ENCODE measurements at regions not wholly inside any gene's neighbourhood (a gene's known extent, or its start where the extent isn't known, plus 50 kb on each side); places are given as distances from the start of the nearest gene placed in this dataset.

DNA sequence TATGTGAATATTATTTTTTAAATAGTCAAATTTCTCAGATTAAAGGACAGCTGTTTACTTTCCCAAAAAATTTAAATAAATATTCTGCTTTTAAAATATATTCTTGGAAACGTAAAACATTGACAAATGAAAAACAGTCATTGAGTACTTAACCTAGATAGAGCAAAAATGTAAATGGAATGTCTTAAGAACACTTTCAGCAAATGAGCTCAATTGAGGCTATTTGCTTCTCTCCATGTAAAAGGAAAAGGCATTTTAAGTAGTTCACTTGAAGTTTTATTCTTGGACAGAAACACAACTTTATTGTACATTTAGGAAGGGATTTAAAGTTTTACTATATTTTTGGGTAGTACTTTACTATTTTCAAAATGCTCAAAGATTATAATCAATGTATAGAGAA, 983.6 kb upstream of the TYRP1 start:
- in situ Hi-C loops (cut with HindIII; ENCODE audit: low pct_ligation_motif_present, low sequenced_read_pairs): no loop called here
- no peak for DNase-seq
- TF ChIP-seq, protein P1, sequence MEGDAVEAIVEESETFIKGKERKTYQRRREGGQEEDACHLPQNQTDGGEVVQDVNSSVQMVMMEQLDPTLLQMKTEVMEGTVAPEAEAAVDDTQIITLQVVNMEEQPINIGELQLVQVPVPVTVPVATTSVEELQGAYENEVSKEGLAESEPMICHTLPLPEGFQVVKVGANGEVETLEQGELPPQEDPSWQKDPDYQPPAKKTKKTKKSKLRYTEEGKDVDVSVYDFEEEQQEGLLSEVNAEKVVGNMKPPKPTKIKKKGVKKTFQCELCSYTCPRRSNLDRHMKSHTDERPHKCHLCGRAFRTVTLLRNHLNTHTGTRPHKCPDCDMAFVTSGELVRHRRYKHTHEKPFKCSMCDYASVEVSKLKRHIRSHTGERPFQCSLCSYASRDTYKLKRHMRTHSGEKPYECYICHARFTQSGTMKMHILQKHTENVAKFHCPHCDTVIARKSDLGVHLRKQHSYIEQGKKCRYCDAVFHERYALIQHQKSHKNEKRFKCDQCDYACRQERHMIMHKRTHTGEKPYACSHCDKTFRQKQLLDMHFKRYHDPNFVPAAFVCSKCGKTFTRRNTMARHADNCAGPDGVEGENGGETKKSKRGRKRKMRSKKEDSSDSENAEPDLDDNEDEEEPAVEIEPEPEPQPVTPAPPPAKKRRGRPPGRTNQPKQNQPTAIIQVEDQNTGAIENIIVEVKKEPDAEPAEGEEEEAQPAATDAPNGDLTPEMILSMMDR (IDR thresholded peaks at IDR 0.05; ENCODE audit: low read depth, low read length, missing control alignments): no peak
- Histone ChIP-seq H3K27me3 (replicated peaks) (no peaks in the 10 kb centered on the region), H3K36me3 (replicated peaks) (no peaks in the 10 kb centered on the region), H3K4me3 (ENCODE audit: low read depth, low read length) (no peak overlapping the region), H3K27ac (no peak overlapping the region)

DNA sequence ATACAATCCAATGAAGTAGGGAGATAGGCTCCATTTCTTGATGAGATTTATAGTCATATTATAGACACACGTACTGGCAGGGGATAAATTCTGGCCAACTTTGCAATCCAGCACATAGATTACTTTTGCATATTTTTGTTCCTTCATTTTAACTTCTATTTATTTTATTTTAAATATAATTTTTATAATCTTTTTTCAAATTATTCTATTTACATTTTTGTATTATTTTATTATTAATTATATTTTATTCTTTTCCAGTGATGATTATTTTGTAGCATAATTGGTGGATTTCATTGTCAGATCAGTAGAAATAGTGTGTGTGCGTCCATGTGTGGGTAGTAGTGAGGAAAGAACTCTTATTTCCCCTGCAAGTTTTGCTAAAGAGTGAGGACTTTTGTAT, 980.1 kb upstream of the TYRP1 start:
- in situ Hi-C loops (cut with HindIII; ENCODE audit: low pct_ligation_motif_present, low sequenced_read_pairs): no loop called here

DNA sequence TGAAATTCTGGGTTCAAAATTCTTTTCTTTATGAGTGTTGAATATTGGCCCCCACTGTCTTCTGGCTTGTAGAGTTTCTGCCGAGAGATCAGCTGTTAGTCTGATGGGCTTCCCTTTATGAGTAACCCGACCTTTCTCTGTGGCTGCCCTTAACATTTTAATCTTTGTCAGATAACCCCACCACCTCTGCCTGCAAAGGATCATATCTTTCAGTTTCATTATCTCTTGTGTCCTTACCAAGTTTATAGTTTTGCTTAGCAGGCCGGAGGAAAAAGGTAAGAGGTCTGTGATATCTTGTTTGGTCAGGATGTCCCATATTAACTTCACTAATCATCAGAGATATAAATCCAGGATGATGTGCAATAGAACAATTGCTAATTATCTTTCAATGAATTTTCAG, 970.2 kb upstream of the TYRP1 start:
- H3K4me3 ChIP-seq (ENCODE audit: low read depth, low read length): no peak overlapping the region
- DNase-seq: no peak
- TF ChIP-seq, protein P1 (IDR thresholded peaks at IDR 0.05; ENCODE audit: low read depth, low read length, missing control alignments): no peak
- no peak overlapping the region for H3K27ac ChIP-seq
- no peaks in the 10 kb centered on the region for H3K36me3 ChIP-seq (replicated peaks)
- in situ Hi-C loops (cut with HindIII; ENCODE audit: low pct_ligation_motif_present, low sequenced_read_pairs): no loop called here
- no peaks in the 10 kb centered on the region for H3K27me3 ChIP-seq (replicated peaks)

More for the DNA sequence above, 980.1 kb upstream of the TYRP1 start:
- no peak for DNase-seq
- no peaks in the 10 kb centered on the region for H3K36me3 ChIP-seq (replicated peaks)
- TF ChIP-seq, protein P1 (IDR thresholded peaks at IDR 0.05; ENCODE audit: low read depth, low read length, missing control alignments): no peak
- H3K27me3 ChIP-seq (replicated peaks): no peaks in the 10 kb centered on the region
- H3K4me3 ChIP-seq (ENCODE audit: low read depth, low read length): no peak overlapping the region
- no peak overlapping the region for H3K27ac ChIP-seq

DNA sequence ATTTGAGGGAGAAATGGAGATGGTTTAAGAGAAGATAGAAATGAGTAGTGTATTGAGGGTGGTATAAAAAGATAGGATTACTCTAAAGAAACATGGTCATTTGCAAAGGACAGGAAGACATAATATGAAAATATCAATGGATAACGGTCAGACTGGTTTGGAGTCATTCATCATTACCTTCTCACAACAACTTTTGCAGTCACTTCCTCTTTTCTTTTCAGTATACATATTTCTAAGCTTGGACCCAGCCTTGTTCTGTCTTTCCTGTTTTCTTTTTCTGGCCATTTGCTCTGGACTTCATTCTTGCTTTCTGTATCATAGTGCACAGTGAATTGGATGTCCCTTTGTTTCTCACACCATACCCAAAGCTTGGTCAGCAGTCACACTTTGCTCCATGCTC, 966.5 kb upstream of the TYRP1 start:
- DNase-seq: no peak
- H3K27me3 ChIP-seq (replicated peaks): no peaks in the 10 kb centered on the region
- no peak overlapping the region for H3K4me3 ChIP-seq (ENCODE audit: low read depth, low read length)
- no peaks in the 10 kb centered on the region for H3K36me3 ChIP-seq (replicated peaks)
- no peak overlapping the region for H3K27ac ChIP-seq
- in situ Hi-C loops (cut with HindIII; ENCODE audit: low pct_ligation_motif_present, low sequenced_read_pairs): no loop called here
- TF ChIP-seq, protein P1 (IDR thresholded peaks at IDR 0.05; ENCODE audit: low read depth, low read length, missing control alignments): no peak

DNA sequence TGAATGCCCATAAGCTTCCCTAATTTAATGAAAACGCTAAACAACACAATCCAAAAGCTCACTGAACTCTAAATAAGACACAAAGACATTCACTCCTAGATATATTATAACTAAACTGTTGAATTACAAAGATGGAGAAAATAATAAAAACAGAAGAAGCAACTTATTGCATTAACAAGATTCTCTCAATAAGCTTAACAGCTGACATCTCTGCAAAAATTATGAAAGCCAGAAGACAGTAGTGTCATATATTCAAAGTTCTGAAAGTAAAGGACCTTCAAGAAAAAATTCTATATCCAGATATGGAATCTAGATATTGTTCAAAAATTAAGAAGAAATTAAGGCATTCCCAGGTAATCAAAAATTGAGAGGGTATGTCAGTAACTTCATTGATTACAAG, 957.8 kb upstream of the TYRP1 start:
- in situ Hi-C loops (cut with HindIII; ENCODE audit: low pct_ligation_motif_present, low sequenced_read_pairs): no loop called here
- H3K27me3 ChIP-seq (replicated peaks): no peaks in the 10 kb centered on the region
- no peak overlapping the region for H3K4me3 ChIP-seq (ENCODE audit: low read depth, low read length)
- DNase-seq: no peak
- H3K27ac ChIP-seq: no peak overlapping the region
- H3K36me3 ChIP-seq (replicated peaks): no peaks in the 10 kb centered on the region
- TF ChIP-seq, protein P1 (IDR thresholded peaks at IDR 0.05; ENCODE audit: low read depth, low read length, missing control alignments): no peak

DNA sequence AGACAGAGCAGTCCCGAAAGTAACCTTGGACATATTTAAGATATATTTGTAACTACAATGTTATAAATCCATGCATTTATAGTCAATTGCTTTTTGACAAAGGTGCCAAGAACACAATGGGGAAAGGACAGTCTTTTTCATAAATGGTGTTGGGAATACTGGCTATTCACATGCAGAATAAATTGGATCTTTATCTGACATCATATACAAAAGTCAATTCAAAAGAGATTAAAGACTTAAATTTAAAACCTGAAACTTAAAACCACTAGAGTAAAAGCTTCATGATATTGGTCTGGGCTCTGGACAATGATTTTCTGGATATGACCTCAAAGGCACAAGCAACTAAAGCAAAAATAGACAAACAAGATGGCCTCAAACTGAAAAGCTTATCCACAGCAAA, 950.7 kb upstream of the TYRP1 start:
- in situ Hi-C loops (cut with HindIII; ENCODE audit: low pct_ligation_motif_present, low sequenced_read_pairs): no loop called here

More for the DNA sequence above, 950.7 kb upstream of the TYRP1 start:
- Histone ChIP-seq H3K36me3 (replicated peaks) (no peaks in the 10 kb centered on the region), H3K27me3 (replicated peaks) (no peaks in the 10 kb centered on the region), H3K4me3 (ENCODE audit: low read depth, low read length) (no peak overlapping the region), H3K27ac (no peak overlapping the region)
- TF ChIP-seq, protein P1 (IDR thresholded peaks at IDR 0.05; ENCODE audit: low read depth, low read length, missing control alignments): no peak
- DNase-seq: no peak
